HCT116 (cell line): ENCODE measurements at regions not wholly inside any gene's neighbourhood (a gene's known extent, or its start where the extent isn't known, plus 50 kb on each side); places are given as distances from the start of the nearest gene placed in this dataset.
"Not testable (repeated sequence)": the region's sequence is repeated elsewhere in the genome, so short reads cannot be mapped to it uniquely, and the experiment has no call there.

Experiments used
- ATAC-seq: fragments of 200-7000 bp; cut with Tn5 transposase; 2 replicates; pipeline ENCODE4 v1.9.1; 2020; ENCODE audit warnings: mild to moderate bottlenecking, moderate library complexity
- BruUV-seq: library from RNA; stranded (reverse); fragments of 400-500 nt; replicated peaks from 2 replicates; lab custom pipeline; 2021; lab: Mats Ljungman, UMichigan
- CTCF ChIA-PET: fragments of 300-600 bp; sonication (Branson Sonifier 250); formaldehyde crosslinking; loops from one replicate; lab custom pipeline; 2021; ENCODE audit warnings: antibody characterized with exemption; lab: Charles Lee
- POLR2A ChIA-PET: fragments of 300-600, 350-600 bp; sonication (Branson Sonifier 250); formaldehyde crosslinking; loops from one replicate; lab custom pipeline; 2021; ENCODE audit warnings: antibody characterized with exemption; lab: Charles Lee
- RAD21 ChIA-PET, 2 experiments: fragments of 300-600 bp; sonication (Branson Sonifier 250); formaldehyde crosslinking; loops; one replicate each; lab custom pipeline; 2023; ENCODE audit warnings: low total read pairs in 2 of 2; ENCODE audit not compliant: uncharacterized antibody in 2 of 2, unreplicated experiment in 2 of 2, low non-redundant PET in 1 of 2; lab: Charles Lee
- DNase-seq: peaks from one replicate; pipeline ENCODE4 v3.0.0-alpha.2; 2010; ENCODE audit warnings: low read depth, low spot score
- H2AFZ ChIP-seq: fragments of 200-600 bp; shearing (Covaris generic), sonication (generic); 2 replicates; pipeline ENCODE4 v1.6.1; 2017; ENCODE audit warnings: low read depth, mixed run types, mixed read lengths, antibody characterized with exemption, low read length; ENCODE audit not compliant: poor library complexity, severe bottlenecking
- H3K27ac ChIP-seq: 2 replicates; pipeline ENCODE4 v1.5.1; 2012; ENCODE audit warnings: low read depth, low read length
- H3K27me3 ChIP-seq: fragments of 200-600 bp; sonication (generic); 2 replicates; pipeline ENCODE4 v1.6.1; 2016; ENCODE audit warnings: mixed run types, low read length, mixed read lengths; ENCODE audit not compliant: insufficient read depth
- H3K36me3 ChIP-seq, 2 experiments: fragments of 200-500 bp in 1 of 2; fragments of 200-600 bp in 1 of 2; sonication (Bioruptor generic) in 1 of 2; sonication (generic) in 1 of 2; 2 replicates each; pipeline versions ENCODE4 v1.5.1 to v1.6.1; 2014 to 2016; ENCODE audit warnings: low read length in 2 of 2, inconsistent platforms in 1 of 2, mixed read lengths in 1 of 2, mixed run types in 1 of 2; ENCODE audit not compliant: insufficient read depth in 2 of 2, control insufficient read depth in 1 of 2
- H3K4me1 ChIP-seq, 2 experiments: fragments of 200-600 bp in 1 of 2; sonication (generic) in 1 of 2; 2 replicates each; pipeline versions ENCODE4 v1.5.1 to v1.6.1; 2012 to 2017; ENCODE audit warnings: low read length in 2 of 2, inconsistent platforms in 1 of 2, mild to moderate bottlenecking in 1 of 2, mixed read lengths in 1 of 2, mixed run types in 1 of 2, moderate library complexity in 1 of 2; ENCODE audit not compliant: insufficient read depth in 2 of 2, control insufficient read depth in 1 of 2
- H3K4me2 ChIP-seq: fragments of 200-600 bp; sonication (generic); 2 replicates; pipeline ENCODE4 v1.6.1; 2017; ENCODE audit warnings: mixed run types, low read length, mixed read lengths
- H3K4me3 ChIP-seq, 2 experiments: fragments of 200-600 bp in 1 of 2; sonication (generic) in 1 of 2; replicated peaks in 1 of 2; 2 replicates each; pipeline ENCODE4 v1.5.1; 2011 to 2016; ENCODE audit warnings: low read length in 2 of 2, control low read depth in 1 of 2, low read depth in 1 of 2, mild to moderate bottlenecking in 1 of 2, mixed read lengths in 1 of 2, mixed run types in 1 of 2
- H3K79me2 ChIP-seq: fragments of 200-600 bp; sonication (generic); 2 replicates; pipeline ENCODE4 v1.6.1; 2017; ENCODE audit warnings: mild to moderate bottlenecking, mixed run types, low read length, moderate library complexity, mixed read lengths; ENCODE audit not compliant: insufficient read depth
- H3K9ac ChIP-seq: fragments of 200-600 bp; sonication (generic); 2 replicates; pipeline ENCODE4 v1.6.1; 2016; ENCODE audit warnings: low read length, mixed read lengths
- H3K9me2 ChIP-seq: fragments of 200-600 bp; sonication (generic), shearing (Covaris generic); 2 replicates; pipeline ENCODE4 v1.6.1; 2017; ENCODE audit warnings: mixed run types, mild to moderate bottlenecking, moderate library complexity; ENCODE audit not compliant: insufficient read depth
- H3K9me3 ChIP-seq, 2 experiments: fragments of 200-500 bp in 1 of 2; fragments of 200-600 bp in 1 of 2; sonication (Bioruptor generic) in 1 of 2; sonication (generic) in 1 of 2; 2 replicates each; pipeline ENCODE4 v1.6.1; 2014 to 2017; ENCODE audit warnings: low read length in 2 of 2, mixed read lengths in 2 of 2, inconsistent platforms in 1 of 2, low read depth in 1 of 2, mild to moderate bottlenecking in 1 of 2, mixed run types in 1 of 2, moderate library complexity in 1 of 2; ENCODE audit not compliant: control insufficient read depth in 1 of 2, insufficient read depth in 1 of 2
- H4K20me1 ChIP-seq: fragments of 200-600 bp; sonication (generic), shearing (Covaris generic); 2 replicates; pipeline ENCODE4 v1.6.1; 2017; ENCODE audit warnings: mixed run types, mild to moderate bottlenecking, moderate library complexity; ENCODE audit not compliant: insufficient read depth
- intact Hi-C: fragments of 100-400 bp; cut with micrococcal nuclease; formaldehyde crosslinking; loops from 2 replicates; pipeline ENCODE4 v1.10.0; 2022

DNA sequence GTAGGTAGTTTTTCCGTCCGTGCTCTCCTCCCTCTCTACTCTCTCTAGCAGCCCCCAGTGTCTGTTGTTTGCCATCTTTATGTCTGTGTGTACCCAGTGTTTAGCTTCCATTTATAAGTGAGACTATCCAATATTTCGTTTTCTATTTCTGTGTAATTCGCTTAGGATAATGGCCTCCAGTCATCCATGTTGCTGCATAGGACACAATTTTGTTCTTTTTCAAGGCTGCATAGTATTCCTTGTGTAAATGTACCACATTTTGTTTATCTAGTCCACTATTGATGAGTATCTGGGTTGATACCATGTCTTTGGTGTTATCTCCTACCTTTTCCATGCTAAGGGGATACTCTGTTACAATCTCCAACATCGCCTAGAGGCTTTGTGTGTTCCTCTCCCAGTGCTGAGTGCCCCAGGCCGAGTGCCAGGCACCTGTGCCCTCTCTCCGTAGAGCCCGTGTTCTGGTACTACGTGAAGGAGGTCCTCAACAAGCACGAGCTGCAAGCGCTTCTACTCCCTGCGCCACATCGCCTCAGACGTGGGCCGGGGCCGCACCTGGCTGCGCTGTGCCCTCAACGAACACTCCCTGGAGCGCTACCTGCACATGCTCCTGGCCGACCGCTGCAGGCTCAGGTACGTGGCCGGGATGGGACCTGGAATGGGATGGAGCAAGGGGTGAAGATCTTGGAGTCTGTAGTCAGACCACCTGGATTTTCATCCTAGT, 51.0 kb downstream of the NPIPB11 start:
- H3K4me3 ChIP-seq, H3K9ac ChIP-seq, DNase-seq, BruUV-seq, H3K9me2 ChIP-seq, ATAC-seq, H3K27me3 ChIP-seq, H3K27ac ChIP-seq, H3K79me2 ChIP-seq, H4K20me1 ChIP-seq, CTCF ChIA-PET, H3K4me1 ChIP-seq, RAD21 ChIA-PET, H3K36me3 ChIP-seq, H3K9me3 ChIP-seq, H2AFZ ChIP-seq, POLR2A ChIA-PET, intact Hi-C loops, H3K4me2 ChIP-seq: not testable (repeated sequence)

DNA sequence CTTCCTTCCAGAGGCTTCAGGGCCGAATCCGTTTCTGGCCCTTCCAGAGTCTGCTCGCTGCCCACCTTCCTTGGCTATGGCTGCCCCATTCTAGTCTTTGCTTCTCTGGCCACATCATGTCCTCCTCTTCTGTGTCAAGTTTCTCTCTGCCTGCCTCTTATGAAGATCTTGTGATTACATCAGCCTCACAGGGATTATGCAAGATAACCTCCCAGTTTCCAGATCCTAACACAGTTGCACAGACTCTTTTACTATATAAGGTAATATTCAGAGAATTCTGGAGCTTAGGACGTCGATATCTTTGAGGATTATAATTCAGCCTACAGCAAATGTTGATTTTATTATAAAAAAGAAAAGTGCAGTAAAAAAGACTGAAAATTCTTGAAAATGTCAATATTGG, 52.1 kb downstream of the NPIPB11 start:
- not testable (repeated sequence) for BruUV-seq

DNA sequence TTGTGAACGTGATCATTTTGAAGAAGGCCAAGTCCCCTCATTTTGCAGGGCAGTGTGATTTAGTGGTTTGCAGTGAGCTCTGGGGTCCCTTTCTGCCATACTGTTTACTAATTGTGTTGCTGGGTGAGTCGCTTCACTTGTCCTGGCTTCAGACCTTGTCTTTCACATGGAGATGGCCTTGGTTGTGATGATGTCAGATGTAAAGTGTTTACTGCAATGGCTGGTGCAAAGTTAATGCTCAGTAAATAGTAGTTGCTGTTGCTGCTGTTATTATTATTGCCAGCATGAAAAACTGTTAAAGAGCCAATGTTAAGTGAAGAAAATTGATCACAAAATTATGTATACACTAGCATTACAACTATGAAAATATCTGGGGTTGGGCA, 53.9 kb downstream of the NPIPB11 start:
- H3K9me3 ChIP-seq, intact Hi-C loops, H3K4me3 ChIP-seq, ATAC-seq, DNase-seq, CTCF ChIA-PET, H4K20me1 ChIP-seq, H3K27ac ChIP-seq, H3K9ac ChIP-seq, H3K36me3 ChIP-seq, BruUV-seq, POLR2A ChIA-PET, H3K4me2 ChIP-seq, H3K4me1 ChIP-seq, H2AFZ ChIP-seq, H3K27me3 ChIP-seq, H3K79me2 ChIP-seq, RAD21 ChIA-PET, H3K9me2 ChIP-seq: not testable (repeated sequence)

More for the DNA sequence above, 52.1 kb downstream of the NPIPB11 start:
- H3K36me3 ChIP-seq, H3K27me3 ChIP-seq, H3K27ac ChIP-seq, H3K4me3 ChIP-seq, H2AFZ ChIP-seq, H3K9ac ChIP-seq, H3K4me2 ChIP-seq, POLR2A ChIA-PET, DNase-seq, H3K79me2 ChIP-seq, CTCF ChIA-PET, ATAC-seq, H3K4me1 ChIP-seq, intact Hi-C loops, RAD21 ChIA-PET, H3K9me3 ChIP-seq, H3K9me2 ChIP-seq, H4K20me1 ChIP-seq: not testable (repeated sequence)

DNA sequence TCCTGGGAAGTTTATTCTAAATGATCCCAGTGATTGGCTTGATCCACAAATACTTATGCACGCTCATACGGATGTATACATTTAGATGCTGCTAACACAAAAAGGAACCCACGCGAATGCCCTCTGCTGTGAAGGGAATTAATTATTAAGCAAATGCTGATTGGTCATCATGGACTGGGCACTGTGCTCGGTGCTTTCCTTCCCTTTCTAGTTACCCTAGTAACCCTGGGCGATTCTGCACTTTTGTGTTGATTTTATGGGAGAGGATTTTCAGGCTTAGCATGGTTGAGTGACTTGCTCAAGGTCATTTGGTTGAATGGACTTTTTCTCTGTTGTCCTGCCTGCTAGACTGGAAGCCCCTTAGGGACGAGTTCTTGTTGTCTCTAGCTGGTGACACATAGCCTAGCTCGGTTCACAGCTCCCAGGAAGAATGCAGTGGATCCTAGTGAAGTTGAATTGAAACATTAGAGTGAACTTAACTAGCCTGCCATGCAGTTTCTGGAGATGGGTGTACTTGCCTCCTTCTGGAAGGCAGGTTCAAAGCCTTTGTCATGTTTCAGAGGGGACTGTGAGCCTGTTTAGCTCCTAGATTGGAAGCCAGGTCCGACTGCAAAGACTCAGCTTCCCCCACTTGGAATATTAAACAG, 54.4 kb downstream of the NPIPB11 start:
- BruUV-seq, H3K4me3 ChIP-seq, H2AFZ ChIP-seq, intact Hi-C loops, H3K27me3 ChIP-seq, POLR2A ChIA-PET, ATAC-seq, DNase-seq, H3K4me2 ChIP-seq, H3K36me3 ChIP-seq, RAD21 ChIA-PET, H3K9me3 ChIP-seq, H3K9ac ChIP-seq, H4K20me1 ChIP-seq, H3K4me1 ChIP-seq, H3K27ac ChIP-seq, H3K79me2 ChIP-seq, H3K9me2 ChIP-seq, CTCF ChIA-PET: not testable (repeated sequence)
